CD14-positive monocyte (primary cell): ENCODE measurements at regions not wholly inside any gene's neighbourhood (a gene's known extent, or its start where the extent isn't known, plus 50 kb on each side); places are given as distances from the start of the nearest gene placed in this dataset.

Source experiments
- DNase-seq, 3 donors: peaks; one replicate each; pipeline ENCODE4 v3.0.0-alpha.2; 2011 to 2022
- H2AFZ ChIP-seq: 2 replicates; pipeline ENCODE4 v1.6.0; 2012; ENCODE audit warnings: mild to moderate bottlenecking, low read depth, low read length, inconsistent platforms; ENCODE audit not compliant: insufficient read depth, poor library complexity, severe bottlenecking
- H3K27ac ChIP-seq, 2 donors: 1 replicate in 1 of 2; 2 replicates in 1 of 2; pipeline ENCODE4 v1.5.1; 2012 to 2013; ENCODE audit warnings: low read length in 2 of 2, control low read depth in 1 of 2, inconsistent platforms in 1 of 2, low read depth in 1 of 2, mild to moderate bottlenecking in 1 of 2
- H3K27me3 ChIP-seq, 2 donors: one replicate each; pipeline versions ENCODE4 v1.6.0 to v1.6.1; 2011 to 2013; ENCODE audit warnings: low read length in 2 of 2; ENCODE audit not compliant: control insufficient read depth in 2 of 2, insufficient read depth in 2 of 2
- H3K36me3 ChIP-seq, 2 donors: replicated peaks in 1 of 2; 1 replicate in 1 of 2; 2 replicates in 1 of 2; pipeline versions ENCODE4 v1.5.1 to v1.6.1; 2012 to 2013; ENCODE audit warnings: low read length in 2 of 2, control low read depth in 1 of 2, inconsistent platforms in 1 of 2, mild to moderate bottlenecking in 1 of 2; ENCODE audit not compliant: insufficient read depth in 2 of 2, control insufficient read depth in 1 of 2
- H3K4me1 ChIP-seq, 2 donors: 1 replicate in 1 of 2; 2 replicates in 1 of 2; pipeline versions ENCODE4 v1.5.1 to v1.6.1; 2012 to 2013; ENCODE audit warnings: low read length in 2 of 2, control low read depth in 1 of 2, inconsistent platforms in 1 of 2, mild to moderate bottlenecking in 1 of 2, moderate library complexity in 1 of 2; ENCODE audit not compliant: insufficient read depth in 2 of 2, control insufficient read depth in 1 of 2
- H3K4me2 ChIP-seq: replicated peaks from 2 replicates; pipeline ENCODE3; 2012; ENCODE audit warnings: low read length, moderate library complexity, mild to moderate bottlenecking; ENCODE audit not compliant: poor library complexity, severe bottlenecking; ENCODE audit errors: extremely low read depth
- H3K4me3 ChIP-seq, 3 experiments: fragments of 200-600 bp in 1 of 3; sonication (generic) in 1 of 3; replicated peaks in 1 of 3; 1 replicate in 2 of 3; 2 replicates in 1 of 3; pipeline ENCODE4 v1.5.1; 2011 to 2013; ENCODE audit warnings: low read length in 3 of 3, mild to moderate bottlenecking in 3 of 3, control low read depth in 2 of 3, low read depth in 2 of 3, inconsistent platforms in 1 of 3, moderate library complexity in 1 of 3
- H3K79me2 ChIP-seq: 2 replicates; pipeline ENCODE4 v1.6.0; 2012; ENCODE audit warnings: mild to moderate bottlenecking, control low read depth, inconsistent platforms, low read length, moderate library complexity; ENCODE audit not compliant: insufficient read depth
- H3K9ac ChIP-seq: 2 replicates; pipeline ENCODE4 v1.6.0; 2017; ENCODE audit warnings: low read length, mild to moderate bottlenecking; ENCODE audit not compliant: insufficient read depth, poor library complexity, severe bottlenecking
- H3K9me3 ChIP-seq, 2 donors: replicated peaks in 1 of 2; 1 replicate in 1 of 2; 2 replicates in 1 of 2; pipeline versions ENCODE4 v1.5.1 to v1.6.1; 2012 to 2013; ENCODE audit warnings: low read length in 2 of 2, control low read depth in 1 of 2; ENCODE audit not compliant: control insufficient read depth in 1 of 2, insufficient read depth in 1 of 2
- H4K20me1 ChIP-seq: 2 replicates; pipeline ENCODE4 v1.6.0; 2012; ENCODE audit warnings: mild to moderate bottlenecking, low read length, control low read depth, moderate library complexity; ENCODE audit not compliant: insufficient read depth
- H3K27ac Mint-ChIP-seq, 7 donors: one replicate each; pipeline ENCODE4 v1.8.0; 2020; ENCODE audit warnings: mild to moderate bottlenecking in 7 of 7, mixed read lengths in 7 of 7, moderate library complexity in 6 of 7, inconsistent platforms in 2 of 7
- H3K27me3 Mint-ChIP-seq, 3 donors: one replicate each; pipeline ENCODE4 v1.8.0; 2021 to 2022; ENCODE audit warnings: low read depth in 3 of 3, mild to moderate bottlenecking in 3 of 3, mixed read lengths in 3 of 3, moderate library complexity in 3 of 3, inconsistent platforms in 1 of 3
- H3K36me3 Mint-ChIP-seq, 2 donors: one replicate each; pipeline ENCODE4 v1.8.0; 2020; ENCODE audit warnings: mixed read lengths in 2 of 2, inconsistent platforms in 1 of 2, mild to moderate bottlenecking in 1 of 2
- H3K4me1 Mint-ChIP-seq: one replicate; pipeline ENCODE4 v1.8.0; 2020; ENCODE audit warnings: mild to moderate bottlenecking, mixed read lengths
- H3K4me3 Mint-ChIP-seq, 2 donors: one replicate each; pipeline ENCODE4 v1.8.0; 2020; ENCODE audit warnings: mild to moderate bottlenecking in 2 of 2, mixed read lengths in 2 of 2, moderate library complexity in 1 of 2
- H3K9me3 Mint-ChIP-seq, 7 donors: one replicate each; pipeline ENCODE4 v1.8.0; 2020 to 2022; ENCODE audit warnings: mixed read lengths in 7 of 7, mild to moderate bottlenecking in 6 of 7, moderate library complexity in 6 of 7, inconsistent platforms in 2 of 7
- CTCF ChIP-seq: fragments of 200-600 bp; IDR thresholded peaks from one replicate; pipeline ENCODE4 v1.8.0; 2022; ENCODE audit warnings: antibody characterized with exemption, mild to moderate bottlenecking
- WGBS: methylation state at CpG from one replicate; pipeline ENCODE4 v1.1.5; 2013; ENCODE audit warnings: missing lambda C conversion rate; ENCODE audit not compliant: insufficient coverage; 5-methylcytosine and 5-hydroxymethylcytosine counted together
- intact Hi-C, 2 donors: fragments of 100-400 bp; cut with micrococcal nuclease; formaldehyde crosslinking; loops; one replicate each; pipeline versions ENCODE4 v1.15.0 to v1.15.1; 2023

- DNase-seq, result no peak
- no peak for TF ChIP-seq CTCF
- Histone ChIP-seq H4K20me1 (no peaks in the 10 kb centered on the region), H3K4me3 (no peak overlapping the region), H3K9ac (no peak overlapping the region), H3K4me1 (no peaks in the 10 kb centered on the region), H3K79me2 (no peaks in the 10 kb centered on the region), H3K9me3 (peaks cover 0 to 14% of the 10 kb centered on the region in 2 donors), H3K27ac (no peak overlapping the region), H3K36me3 (no peaks in the 10 kb centered on the region), H2AFZ (no peak overlapping the region), H3K27me3 (no peaks in the 10 kb centered on the region), H3K4me2 (no peak overlapping the region)
- H3K27ac Mint-ChIP-seq, result no peak overlapping the region
- H3K9me3 Mint-ChIP-seq, result peaks cover 0 to 25% (median 3%) of the 10 kb centered on the region in 7 donors
- WGBS, result no CpG with 5 or more reads among the region's 1 CpG
- peaks cover 2 to 7% (median 3%) of the 10 kb centered on the region in 3 donors for H3K27me3 Mint-ChIP-seq
- H3K4me3 Mint-ChIP-seq, result no peak overlapping the region
- no peaks in the 10 kb centered on the region for H3K4me1 Mint-ChIP-seq
- intact Hi-C loops, result no loop called here
- no peaks in the 10 kb centered on the region for H3K36me3 Mint-ChIP-seq
Measured at GRCh38 chr2:180872255-180872654, 108.2 kb upstream of the UBE2E3 start.

- Histone ChIP-seq H3K79me2 (no peaks in the 10 kb centered on the region), H3K27me3 (no peaks in the 10 kb centered on the region), H4K20me1 (no peaks in the 10 kb centered on the region), H3K9me3 (peaks cover 0 to 14% of the 10 kb centered on the region in 2 donors), H3K9ac (no peak overlapping the region), H3K4me3 (no peak overlapping the region), H3K4me2 (no peak overlapping the region), H2AFZ (no peak overlapping the region), H3K36me3 (no peaks in the 10 kb centered on the region), H3K27ac (no peak overlapping the region), H3K4me1 (no peaks in the 10 kb centered on the region)
- Mint-ChIP-seq H3K27me3 (peaks cover 2 to 7% (median 3%) of the 10 kb centered on the region in 3 donors), H3K4me1 (no peaks in the 10 kb centered on the region), H3K9me3 (peaks cover 0 to 22% (median 3%) of the 10 kb centered on the region in 7 donors), H3K27ac (no peak overlapping the region), H3K36me3 (no peaks in the 10 kb centered on the region), H3K4me3 (no peak overlapping the region)
- WGBS, result 75% methylated on average over 4 of the region's 4 CpGs
- TF ChIP-seq CTCF, result no peak
- DNase-seq, result no peak
- intact Hi-C loops, result no loop called here
Measured at GRCh38 chr2:180871649-180872048, 108.8 kb upstream of the UBE2E3 start.
